H1 (cell line): ENCODE measurements at regions not wholly inside any gene's neighbourhood (a gene's known extent, or its start where the extent isn't known, plus 50 kb on each side); places are given as distances from the start of the nearest gene placed in this dataset.

Experiments used
- ATF3 ChIP-seq: IDR thresholded peaks from 2 replicates; pipeline ENCODE4 v1.6.1; 2011; ENCODE audit warnings: low read depth, mild to moderate bottlenecking, low read length; ENCODE audit not compliant: insufficient read depth
- CBX8 ChIP-seq: fragments of 300-800, 300-1000 bp; sonication (generic); IDR thresholded peaks from 2 replicates; pipeline ENCODE4 v1.7.1; 2016; ENCODE audit warnings: low read depth, low read length, borderline replicate concordance
- CHD1 ChIP-seq: IDR thresholded peaks from 2 replicates; pipeline ENCODE4 v1.6.1; 2012; ENCODE audit warnings: low read depth, low read length, improper control_type of control experiment
- GABPA ChIP-seq: IDR thresholded peaks from 2 replicates; pipeline ENCODE4 v1.6.1; 2011; ENCODE audit warnings: mild to moderate bottlenecking, low read length, moderate library complexity, borderline replicate concordance; ENCODE audit not compliant: insufficient read depth
- HDAC2 ChIP-seq, 2 experiments: fragments of 300-600 bp in 1 of 2; sonication (generic) in 1 of 2; IDR thresholded peaks; 2 replicates each; pipeline ENCODE4 v1.6.1; 2011 to 2012; ENCODE audit warnings: low read depth in 2 of 2, low read length in 2 of 2, mild to moderate bottlenecking in 2 of 2, moderate library complexity in 2 of 2, borderline replicate concordance in 1 of 2, inconsistent platforms in 1 of 2
- JUN ChIP-seq: IDR thresholded peaks from 2 replicates; pipeline ENCODE4 v1.6.1; 2011; ENCODE audit warnings: low read depth, mild to moderate bottlenecking, improper control_type of control experiment, low read length
- KDM1A ChIP-seq: fragments of 200-600, 300-600 bp; sonication (generic); IDR thresholded peaks from 2 replicates; pipeline ENCODE4 v1.7.1; 2016; ENCODE audit warnings: mild to moderate bottlenecking, low read length, borderline replicate concordance
- KDM4A ChIP-seq: IDR thresholded peaks from one replicate; pipeline ENCODE4 v1.7.1; 2012; ENCODE audit warnings: low read depth, mild to moderate bottlenecking, moderate library complexity, low read length, inconsistent platforms; ENCODE audit not compliant: severe bottlenecking
- NANOG ChIP-seq: IDR thresholded peaks from 2 replicates; pipeline ENCODE4 v1.6.1; 2011; ENCODE audit warnings: low read length, low read depth, mild to moderate bottlenecking, inconsistent platforms; ENCODE audit not compliant: insufficient read depth, poor library complexity, severe bottlenecking
- POLR2A ChIP-seq, 2 experiments: IDR thresholded peaks; 1 replicate in 1 of 2; 2 replicates in 1 of 2; pipeline ENCODE4 v1.6.1; 2011; ENCODE audit warnings: low read depth in 2 of 2, low read length in 2 of 2, mild to moderate bottlenecking in 2 of 2; ENCODE audit errors: control extremely low read depth in 1 of 2
- SIRT6 ChIP-seq: IDR thresholded peaks from one replicate; pipeline ENCODE4 v1.7.1; 2012; ENCODE audit warnings: low read length, inconsistent platforms
- SP4 ChIP-seq: IDR thresholded peaks from 2 replicates; pipeline ENCODE4 v1.6.1; 2012; ENCODE audit warnings: low read length, inconsistent platforms
- SRF ChIP-seq: IDR thresholded peaks from 2 replicates; pipeline ENCODE4 v1.6.1; 2011; ENCODE audit warnings: mild to moderate bottlenecking, low read depth, low read length, moderate library complexity
- TAF1 ChIP-seq: IDR thresholded peaks from 2 replicates; pipeline ENCODE4 v1.6.1; 2011; ENCODE audit warnings: mild to moderate bottlenecking, low read depth, low read length
- TAF7 ChIP-seq: optimal IDR thresholded peaks from 2 replicates; pipeline ENCODE3; 2011; ENCODE audit warnings: low read depth, mild to moderate bottlenecking, inconsistent platforms, low read length, moderate library complexity, borderline replicate concordance
- YY1 ChIP-seq: IDR thresholded peaks from 2 replicates; pipeline ENCODE4 v1.6.1; 2011; ENCODE audit warnings: low read depth, mild to moderate bottlenecking, low read length

DNA sequence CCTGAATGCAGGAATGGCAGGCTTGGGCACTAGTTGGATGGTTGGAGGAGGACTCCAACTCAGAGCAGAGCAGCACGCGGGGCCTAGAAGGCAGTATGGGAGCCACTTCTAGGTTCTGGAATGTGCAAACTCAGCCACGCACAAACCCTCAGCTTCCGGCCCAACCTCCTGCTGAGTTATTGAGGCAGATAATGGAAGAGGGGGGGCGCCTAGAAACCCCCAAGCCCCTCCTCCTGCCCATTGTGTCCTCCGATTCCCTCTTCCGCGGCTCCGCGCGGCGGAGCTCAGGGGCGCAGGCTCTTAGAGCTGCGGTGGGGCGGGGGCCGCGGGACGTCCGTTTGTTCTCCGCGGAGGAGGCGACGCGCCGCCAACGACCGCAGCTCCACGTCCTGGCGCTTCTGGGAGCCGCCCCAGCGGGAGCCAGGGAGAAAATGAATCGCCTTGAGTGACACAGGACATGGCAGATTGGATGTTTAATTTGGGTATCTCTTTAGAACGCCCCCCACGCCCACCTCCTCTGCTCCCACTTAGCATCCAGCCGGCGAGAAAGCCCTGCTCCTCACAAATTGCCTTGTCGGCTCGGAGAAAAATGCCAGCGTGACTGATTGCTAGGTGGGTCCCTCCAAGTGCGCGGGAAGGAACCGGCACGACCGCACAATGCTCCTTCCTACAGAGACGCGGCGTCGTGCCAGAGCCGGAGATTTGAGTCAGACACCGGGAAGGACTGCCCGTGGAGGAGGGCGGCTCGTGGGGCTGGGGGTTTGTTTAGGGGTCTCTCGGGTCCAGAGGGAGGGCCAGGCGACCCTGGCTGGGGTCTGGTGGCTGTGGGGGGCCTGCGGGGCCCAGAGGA is 144.6 kb downstream of the NECTIN1 start (continued):
- TF ChIP-seq KDM4A (peak; percentile 44), CHD1 (no peak), HDAC2 (IDR thresholded peaks at IDR 0.05; ENCODE audit: borderline replicate concordance in 1 of 2, low read depth in 2 of 2, low read length in 2 of 2) (no peak), JUN (no peak), YY1 (peak; percentile 61; the same call in 1 of the 2 replicates), TAF1 (peak; percentile 73), SRF (no peak), KDM1A (peak; percentile 85; the same call in 1 of the 2 replicates), NANOG (no peak), SP4 (no peak), GABPA (0 out of 2 replicates have a peak, but pooled peaks have one; percentile 14), POLR2A (IDR thresholded peaks at IDR 0.05; ENCODE audit: control extremely low read depth in 1 of 2, low read depth in 2 of 2, low read length in 2 of 2) (peak in 1 of 2 experiments; percentile 76; a peak in 2 of 3 replicates), TAF7 (peak; percentile 69), ATF3 (no peak), CBX8 (no peak), SIRT6 (no peak)
